SK-N-SH (cell line): ENCODE measurements at regions not wholly inside any gene's neighbourhood (a gene's known extent, or its start where the extent isn't known, plus 50 kb on each side); places are given as distances from the start of the nearest gene placed in this dataset.

Experiments used
- CTCF ChIA-PET: fragments of 300-600, 350-600 bp; formaldehyde crosslinking; extraction: SDS; loops from one replicate; lab custom pipeline; 2021; lab: Yijun Ruan, JAX
- POLR2A ChIA-PET: fragments of 350-600 bp; sonication (Branson Sonifier 250); formaldehyde crosslinking; extraction: SDS; loops from one replicate; lab custom pipeline; 2020; ENCODE audit warnings: antibody characterized with exemption, inconsistent platforms; lab: Yijun Ruan, JAX
- DNase-seq: peaks from one replicate; pipeline ENCODE4 v3.0.0; 2012
- H2AFZ ChIP-seq: fragments of 200-600 bp; sonication (generic); 2 replicates; pipeline ENCODE4 v1.8.1; 2016; ENCODE audit warnings: antibody characterized with exemption, mild to moderate bottlenecking, low read depth
- H3F3A ChIP-seq: fragments of 200-600 bp; sonication (generic); replicated peaks from 2 replicates; pipeline ENCODE3; 2016; ENCODE audit warnings: antibody characterized with exemption, mild to moderate bottlenecking; ENCODE audit not compliant: insufficient read depth
- H3K27ac ChIP-seq, 2 experiments: fragments of 200-500 bp in 1 of 2; fragments of 200-600 bp in 1 of 2; sonication (Bioruptor generic) in 1 of 2; sonication (generic), shearing (Covaris generic) in 1 of 2; 2 replicates each; pipeline versions ENCODE4 v1.5.1 to v1.6.1; 2014 to 2016; ENCODE audit warnings: low read depth in 2 of 2, inconsistent platforms in 1 of 2, low read length in 1 of 2, mild to moderate bottlenecking in 1 of 2, mixed read lengths in 1 of 2
- H3K27me3 ChIP-seq: fragments of 200-600 bp; sonication (generic), shearing (Covaris generic); 2 replicates; pipeline ENCODE4 v1.6.1; 2016; ENCODE audit warnings: mixed run types; ENCODE audit not compliant: insufficient read depth
- H3K36me3 ChIP-seq, 2 experiments: fragments of 200-500 bp in 1 of 2; fragments of 200-600 bp in 1 of 2; sonication (Bioruptor generic) in 1 of 2; sonication (generic) in 1 of 2; replicated peaks in 1 of 2; 2 replicates each; pipeline versions ENCODE3 to v1.5.1; 2014 to 2016; ENCODE audit warnings: low read length in 1 of 2, mild to moderate bottlenecking in 1 of 2; ENCODE audit not compliant: insufficient read depth in 2 of 2, control insufficient read depth in 1 of 2
- H3K4me1 ChIP-seq, 2 experiments: fragments of 200-500 bp in 1 of 2; fragments of 200-600 bp in 1 of 2; sonication (Bioruptor generic) in 1 of 2; sonication (generic), shearing (Covaris generic) in 1 of 2; 2 replicates each; pipeline versions ENCODE4 v1.5.1 to v1.6.1; 2014 to 2016; ENCODE audit warnings: low read depth in 1 of 2, low read length in 1 of 2, mixed run types in 1 of 2; ENCODE audit not compliant: insufficient read depth in 2 of 2, control insufficient read depth in 1 of 2
- H3K4me2 ChIP-seq: fragments of 200-600 bp; sonication (generic), shearing (Covaris generic); 2 replicates; pipeline ENCODE4 v1.6.1; 2017; ENCODE audit warnings: mixed run types
- H3K4me3 ChIP-seq, 2 experiments: fragments of 200-500 bp in 1 of 2; fragments of 200-600 bp in 1 of 2; sonication (Bioruptor generic) in 1 of 2; sonication (generic), shearing (Covaris generic) in 1 of 2; 2 replicates each; pipeline versions ENCODE4 v1.5.1 to v1.8.1; 2014 to 2016; ENCODE audit warnings: low read depth in 2 of 2, inconsistent platforms in 1 of 2, low read length in 1 of 2, mild to moderate bottlenecking in 1 of 2, mixed read lengths in 1 of 2, moderate library complexity in 1 of 2
- H3K79me2 ChIP-seq: fragments of 200-600 bp; sonication (generic); 2 replicates; pipeline ENCODE4 v1.8.1; 2017; ENCODE audit warnings: mild to moderate bottlenecking; ENCODE audit not compliant: insufficient read depth
- H3K9ac ChIP-seq: fragments of 200-600 bp; sonication (generic); 2 replicates; pipeline ENCODE4 v1.6.1; 2017; ENCODE audit warnings: mixed run types
- H3K9me2 ChIP-seq: fragments of 200-600 bp; sonication (generic); 2 replicates; pipeline ENCODE4 v1.6.1; 2017; ENCODE audit warnings: mixed run types
- H3K9me3 ChIP-seq: fragments of 200-600 bp; sonication (generic); 2 replicates; pipeline ENCODE4 v1.6.1; 2017; ENCODE audit warnings: mixed run types, mild to moderate bottlenecking, moderate library complexity
- H4K20me1 ChIP-seq: fragments of 200-600 bp; sonication (generic); 2 replicates; pipeline ENCODE4 v1.6.1; 2017; ENCODE audit warnings: mild to moderate bottlenecking, mixed run types; ENCODE audit not compliant: insufficient read depth
- CHD2 ChIP-seq: fragments of 150-350 bp; IDR thresholded peaks from 2 replicates; pipeline ENCODE4 v1.6.1; 2018; ENCODE audit warnings: low read length; ENCODE audit not compliant: partially characterized antibody
- ELF1 ChIP-seq: IDR thresholded peaks from 2 replicates; pipeline ENCODE4 v1.4.0; 2012
- EZH2phosphoT487 ChIP-seq: fragments of 200-600 bp; sonication (generic); IDR thresholded peaks from 2 replicates; pipeline ENCODE4 v1.6.1; 2017; ENCODE audit warnings: low read depth, mixed run types, mild to moderate bottlenecking, antibody characterized with exemption, moderate library complexity, borderline replicate concordance
- FOSL2 ChIP-seq: IDR thresholded peaks from 2 replicates; pipeline ENCODE4 v1.4.0; 2012; ENCODE audit warnings: low read depth, mild to moderate bottlenecking, moderate library complexity, borderline replicate concordance
- GABPA ChIP-seq: IDR thresholded peaks from 2 replicates; pipeline ENCODE4 v1.4.0; 2012; ENCODE audit warnings: low read depth, mild to moderate bottlenecking
- JUND ChIP-seq: IDR thresholded peaks from 2 replicates; pipeline ENCODE4 v1.4.0; 2012
- MAX ChIP-seq: IDR thresholded peaks from 2 replicates; pipeline ENCODE4 v1.4.0; 2012; ENCODE audit warnings: low read depth
- MXI1 ChIP-seq: IDR thresholded peaks from 2 replicates; pipeline ENCODE4 v1.6.1; 2012; ENCODE audit warnings: mild to moderate bottlenecking, low read depth, low read length, improper control_type of control experiment
- REST ChIP-seq: IDR thresholded peaks from 2 replicates; pipeline ENCODE4 v1.6.1; 2012; ENCODE audit warnings: mild to moderate bottlenecking, low read depth, low read length, moderate library complexity
- RFX5 ChIP-seq: IDR thresholded peaks from 2 replicates; pipeline ENCODE4 v1.6.1; 2012; ENCODE audit warnings: mild to moderate bottlenecking, improper control_type of control experiment, low read length
- RXRA ChIP-seq: IDR thresholded peaks from 2 replicates; pipeline ENCODE4 v1.4.0; 2012; ENCODE audit warnings: low read depth, mild to moderate bottlenecking, borderline replicate concordance
- SMC3 ChIP-seq: IDR thresholded peaks from 2 replicates; pipeline ENCODE4 v1.6.1; 2012; ENCODE audit warnings: low read depth, low read length, improper control_type of control experiment
- TAF1 ChIP-seq: IDR thresholded peaks from 2 replicates; pipeline ENCODE4 v1.6.1; 2012; ENCODE audit warnings: low read depth, mild to moderate bottlenecking, low read length, moderate library complexity, borderline replicate concordance
- TEAD4 ChIP-seq: IDR thresholded peaks from 2 replicates; pipeline ENCODE4 v1.4.0; 2012; ENCODE audit warnings: mild to moderate bottlenecking, borderline replicate concordance; ENCODE audit not compliant: insufficient read depth
- ZBTB33 ChIP-seq: IDR thresholded peaks from 2 replicates; pipeline ENCODE4 v1.4.0; 2012; ENCODE audit warnings: low read depth, borderline replicate concordance
- WGBS: methylation state at CpG from one replicate; pipeline ENCODE4 v1.1.6; 2017; ENCODE audit warnings: low lambda C conversion rate; 5-methylcytosine and 5-hydroxymethylcytosine counted together

GRCh38 chr11:15885854-15886253 is 470.5 kb downstream of the SOX6 start:
- Histone ChIP-seq H3K36me3 (no peaks in the 10 kb centered on the region), H3K27me3 (no peaks in the 10 kb centered on the region), H2AFZ (no peak overlapping the region), H4K20me1 (no peaks in the 10 kb centered on the region), H3K4me2 (no peak overlapping the region), H3K4me3 (no peak overlapping the region), H3K9ac (no peak overlapping the region), H3K27ac (no peak overlapping the region; a peak in 1 of 4 replicates), H3K4me1 (peaks cover 0 to 41% of the 10 kb centered on the region in 2 experiments; a peak in 2 of 4 replicates), H3K79me2 (no peaks in the 10 kb centered on the region), H3F3A (no peaks in the 10 kb centered on the region), H3K9me3 (no peaks in the 10 kb centered on the region), H3K9me2 (no peaks in the 10 kb centered on the region)
- TF ChIP-seq RXRA (no peak), TEAD4 (no peak), MXI1 (no peak), MAX (no peak), TAF1 (no peak), CHD2 (no peak), GABPA (no peak), ZBTB33 (no peak), FOSL2 (no peak), ELF1 (no peak), JUND (no peak), RFX5 (no peak), SMC3 (no peak), REST (no peak), EZH2phosphoT487 (no peak)
- POLR2A ChIA-PET = interaction anchor here (0.9 kb wide), 1 partner anchor 727 kb away, joined by 3 read pairs; no protein-coding TSS in a partner anchor
- WGBS = 50% methylated on average over 4 of the region's 5 CpGs
- no peak for DNase-seq
- CTCF ChIA-PET = interaction anchor here (0.7 to 2.5 kb wide), 6 partner anchors 9 to 727 kb away, joined by 3 to 8 read pairs (median 3); no protein-coding TSS in a partner anchor
